H1 (cell line): ENCODE measurements at regions not wholly inside any gene's neighbourhood (a gene's known extent, or its start where the extent isn't known, plus 50 kb on each side); places are given as distances from the start of the nearest gene placed in this dataset.

ENCODE experiments used
- CTCF ChIA-PET: fragments of 300-600 bp; sonication (Branson Sonifier 250); formaldehyde crosslinking; loops from one replicate; lab custom pipeline; 2021; ENCODE audit not compliant: partially characterized antibody; lab: Charles Lee
- POLR2A ChIA-PET: fragments of 300-600 bp; sonication (Branson Sonifier 250); formaldehyde crosslinking; loops from one replicate; lab custom pipeline; 2021; ENCODE audit warnings: inconsistent platforms; ENCODE audit not compliant: partially characterized antibody; lab: Charles Lee
- DNase-seq, 2 experiments: peaks; one replicate each; pipeline versions ENCODE4 v3.0.0 to v3.0.0-alpha.2; 2010 to 2022; ENCODE audit warnings: low spot score in 2 of 2, low read depth in 1 of 2, mixed read lengths in 1 of 2
- FAIRE-seq: peaks from 2 replicates; lab custom pipeline; 2011; peaks lifted over from hg19 to GRCh38; lab: Jason Lieb, UNC
- H2AFZ ChIP-seq: 2 replicates; pipeline ENCODE4 v1.8.1; 2012; ENCODE audit warnings: low read length, inconsistent platforms
- H2AK5ac ChIP-seq: 2 replicates; pipeline ENCODE4 v1.6.1; 2013; ENCODE audit warnings: low read depth, low read length
- H2BK120ac ChIP-seq: replicated peaks from 2 replicates; pipeline ENCODE3; 2013; ENCODE audit warnings: low read depth, low read length, inconsistent platforms
- H2BK12ac ChIP-seq: 2 replicates; pipeline ENCODE4 v1.6.1; 2013; ENCODE audit warnings: low read depth, low read length
- H2BK15ac ChIP-seq: 2 replicates; pipeline ENCODE4 v1.6.1; 2013; ENCODE audit warnings: low read length
- H2BK20ac ChIP-seq: 2 replicates; pipeline ENCODE4 v1.6.1; 2013; ENCODE audit warnings: low read length
- H2BK5ac ChIP-seq: 2 replicates; pipeline ENCODE4 v1.6.1; 2013; ENCODE audit warnings: low read depth, low read length
- H3K14ac ChIP-seq: 2 replicates; pipeline ENCODE4 v1.6.1; 2013; ENCODE audit warnings: inconsistent platforms; ENCODE audit not compliant: insufficient read length
- H3K18ac ChIP-seq: 2 replicates; pipeline ENCODE4 v1.6.1; 2013; ENCODE audit warnings: low read length; ENCODE audit errors: extremely low read depth
- H3K23ac ChIP-seq: 2 replicates; pipeline ENCODE4 v1.6.1; 2013; ENCODE audit warnings: inconsistent platforms; ENCODE audit not compliant: insufficient read length
- H3K23me2 ChIP-seq: 2 replicates; pipeline ENCODE4 v1.6.1; 2013; ENCODE audit warnings: low read depth, low read length
- H3K27ac ChIP-seq: 2 replicates; pipeline ENCODE4 v1.6.1; 2011; ENCODE audit warnings: low read depth, low read length, inconsistent platforms
- H3K27me3 ChIP-seq, 4 experiments: replicated peaks in 1 of 4; 1 replicate in 1 of 4; 2 replicates in 3 of 4; pipeline versions ENCODE4 v1.6.1 to v1.8.1; 2011 to 2013; ENCODE audit warnings: low read length in 3 of 4, mild to moderate bottlenecking in 3 of 4, inconsistent platforms in 2 of 4, mixed read lengths in 2 of 4, moderate library complexity in 1 of 4; ENCODE audit not compliant: control insufficient read depth in 3 of 4, insufficient read depth in 3 of 4; ENCODE audit errors: extremely low read depth in 1 of 4
- H3K36me3 ChIP-seq, 4 experiments: 2 replicates each; pipeline versions ENCODE4 v1.6.1 to v1.8.1; 2011 to 2013; ENCODE audit warnings: mild to moderate bottlenecking in 4 of 4, low read length in 3 of 4, moderate library complexity in 2 of 4, control low read depth in 1 of 4, inconsistent platforms in 1 of 4; ENCODE audit not compliant: insufficient read depth in 4 of 4, control insufficient read depth in 2 of 4
- H3K4ac ChIP-seq: replicated peaks from 2 replicates; pipeline ENCODE3; 2013; ENCODE audit warnings: low read length, low read depth, mixed read lengths, inconsistent platforms; ENCODE audit not compliant: insufficient read length
- H3K4me1 ChIP-seq, 4 experiments: replicated peaks in 1 of 4; 1 replicate in 1 of 4; 2 replicates in 3 of 4; pipeline versions ENCODE4 v1.6.1 to v1.8.1; 2011 to 2013; ENCODE audit warnings: low read length in 3 of 4, inconsistent platforms in 2 of 4, mixed read lengths in 1 of 4; ENCODE audit not compliant: insufficient read depth in 4 of 4, control insufficient read depth in 3 of 4
- H3K4me2 ChIP-seq, 2 experiments: 2 replicates each; pipeline versions ENCODE4 v1.6.1 to v1.8.1; 2011 to 2013; ENCODE audit warnings: low read depth in 2 of 2, low read length in 2 of 2, control low read depth in 1 of 2, inconsistent platforms in 1 of 2, mild to moderate bottlenecking in 1 of 2; ENCODE audit not compliant: insufficient read depth in 1 of 2
- H3K4me3 ChIP-seq, 4 experiments: fragments of 200-600, 300-600 bp in 1 of 4; sonication (generic), shearing (Covaris generic), sonication (Bioruptor Twin) in 1 of 4; 2 replicates each; pipeline versions ENCODE4 v1.5.1 to v1.8.1; 2011 to 2016; ENCODE audit warnings: low read length in 4 of 4, low read depth in 3 of 4, control low read depth in 2 of 4, inconsistent platforms in 2 of 4, mild to moderate bottlenecking in 2 of 4, mixed read lengths in 1 of 4, moderate library complexity in 1 of 4; ENCODE audit not compliant: insufficient read depth in 2 of 4; ENCODE audit errors: extremely low read depth in 1 of 4
- H3K56ac ChIP-seq: replicated peaks from 2 replicates; pipeline ENCODE3; 2013; ENCODE audit warnings: low read depth, mild to moderate bottlenecking, mixed read lengths, low read length, inconsistent platforms; ENCODE audit not compliant: insufficient read length
- H3K79me1 ChIP-seq: 2 replicates; pipeline ENCODE4 v1.6.1; 2013; ENCODE audit warnings: low read depth, low read length, control low read depth
- H3K79me2 ChIP-seq, 2 experiments: 2 replicates each; pipeline versions ENCODE4 v1.6.1 to v1.8.1; 2012 to 2013; ENCODE audit warnings: low read length in 2 of 2, mild to moderate bottlenecking in 2 of 2, inconsistent platforms in 1 of 2; ENCODE audit not compliant: insufficient read depth in 2 of 2, control insufficient read depth in 1 of 2
- H3K9ac ChIP-seq, 4 experiments: replicated peaks in 1 of 4; 1 replicate in 1 of 4; 2 replicates in 3 of 4; pipeline versions ENCODE4 v1.6.1 to v1.8.1; 2011 to 2013; ENCODE audit warnings: low read depth in 3 of 4, low read length in 3 of 4, control low read depth in 2 of 4, mild to moderate bottlenecking in 2 of 4, moderate library complexity in 2 of 4, inconsistent platforms in 1 of 4; ENCODE audit errors: extremely low read depth in 1 of 4
- H3K9me3 ChIP-seq, 2 experiments: 2 replicates each; pipeline versions ENCODE4 v1.6.1 to v1.8.1; 2012 to 2013; ENCODE audit warnings: mild to moderate bottlenecking in 2 of 2, moderate library complexity in 2 of 2, control low read depth in 1 of 2, inconsistent platforms in 1 of 2, low read depth in 1 of 2, low read length in 1 of 2, mixed read lengths in 1 of 2; ENCODE audit not compliant: insufficient read depth in 2 of 2
- H4K20me1 ChIP-seq, 2 experiments: replicated peaks in 1 of 2; 2 replicates each; pipeline versions ENCODE3 to v1.8.1; 2011 to 2013; ENCODE audit warnings: inconsistent platforms in 2 of 2, low read length in 2 of 2, mild to moderate bottlenecking in 1 of 2; ENCODE audit not compliant: insufficient read depth in 2 of 2, control insufficient read depth in 1 of 2
- H4K5ac ChIP-seq: 2 replicates; pipeline ENCODE4 v1.6.1; 2013; ENCODE audit warnings: low read length, low read depth, mixed read lengths, inconsistent platforms; ENCODE audit not compliant: insufficient read length
- H4K8ac ChIP-seq: 2 replicates; pipeline ENCODE4 v1.8.0; 2013; ENCODE audit warnings: mild to moderate bottlenecking, moderate library complexity, low read length, inconsistent platforms; ENCODE audit not compliant: insufficient read depth; ENCODE audit errors: extremely low read depth
- H4K91ac ChIP-seq: replicated peaks from 2 replicates; pipeline ENCODE3; 2013; ENCODE audit warnings: low read length, mixed read lengths, inconsistent platforms; ENCODE audit not compliant: insufficient read length
- BRCA1 ChIP-seq: IDR thresholded peaks from 2 replicates; pipeline ENCODE4 v1.6.1; 2012; ENCODE audit warnings: low read depth, low read length, improper control_type of control experiment
- SIX5 ChIP-seq: IDR thresholded peaks from 2 replicates; pipeline ENCODE4 v1.6.1; 2011; ENCODE audit warnings: mild to moderate bottlenecking, low read depth, low read length
- WGBS, 2 experiments: shearing (Covaris generic) in 1 of 2; methylation state at CpG; one replicate each; pipeline versions ENCODE4 v1.1.6 to v1.1.7; 2013 to 2015; ENCODE audit warnings: low lambda C conversion rate in 2 of 2, mixed read lengths in 2 of 2, inconsistent platforms in 1 of 2, low coverage in 1 of 2, missing lambda C conversion rate in 1 of 2; ENCODE audit not compliant: insufficient replicate concordance in 2 of 2, insufficient coverage in 1 of 2, insufficient read length in 1 of 2; ENCODE audit errors: extremely low coverage in 1 of 2, missing lambda C conversion rate in 1 of 2; 5-methylcytosine and 5-hydroxymethylcytosine counted together
- TF ChIP-seq, protein P1 (sequence below): IDR thresholded peaks from 2 replicates; pipeline ENCODE4 v1.6.1; 2012; ENCODE audit warnings: inconsistent platforms

DNA sequence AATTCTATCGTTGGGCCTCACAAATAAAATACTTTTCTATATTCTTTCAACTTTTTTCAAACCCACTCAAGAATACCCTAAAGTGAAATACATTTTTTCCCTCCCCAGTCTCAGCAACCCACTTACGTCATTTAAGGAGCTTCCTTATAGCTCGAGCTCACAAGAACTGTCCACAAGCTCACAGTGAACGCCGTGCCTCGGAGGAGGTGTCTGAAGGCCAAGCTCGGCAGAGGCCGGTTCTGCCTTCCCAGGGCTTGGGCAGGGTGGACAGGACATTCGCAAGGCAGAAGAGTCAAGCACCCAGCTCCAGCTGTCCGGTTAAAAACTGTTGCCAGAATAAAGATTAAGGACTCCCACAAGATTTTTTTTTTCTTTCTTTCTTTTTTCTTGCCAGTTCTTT lies 802.3 kb downstream of the QKI start:
- Histone ChIP-seq H3K4ac (no peak overlapping the region), H3K4me1 (no peaks in the 10 kb centered on the region; a peak in 1 of 7 replicates), H3K9me3 (peaks cover 2 to 7% of the 10 kb centered on the region in 2 experiments; a peak in 1 of 4 replicates), H2AFZ (no peak overlapping the region), H2BK20ac (no peak overlapping the region), H3K18ac (no peak overlapping the region), H4K8ac (no peak overlapping the region), H3K79me1 (no peaks in the 10 kb centered on the region), H3K27me3 (no peaks in the 10 kb centered on the region), H2AK5ac (no peak overlapping the region), H3K79me2 (no peaks in the 10 kb centered on the region), H3K27ac (no peak overlapping the region), H3K9ac (no peak overlapping the region), H3K4me2 (no peak overlapping the region), H3K23me2 (no peaks in the 10 kb centered on the region), H2BK12ac (no peak overlapping the region), H3K14ac (no peak overlapping the region), H4K5ac (no peak overlapping the region), H2BK120ac (no peak overlapping the region), H2BK15ac (no peak overlapping the region), H3K23ac (no peak overlapping the region), H3K36me3 (0 out of 8 replicates have a peak, but pooled peaks cover 0 to 2% (median 0%) of the 10 kb centered on the region in 4 experiments), H3K4me3 (no peak overlapping the region), H4K20me1 (no peaks in the 10 kb centered on the region), H4K91ac (no peak overlapping the region), H3K56ac (no peak overlapping the region), H2BK5ac (no peak overlapping the region)
- no peak for TF ChIP-seq SIX5
- TF ChIP-seq, protein P1, sequence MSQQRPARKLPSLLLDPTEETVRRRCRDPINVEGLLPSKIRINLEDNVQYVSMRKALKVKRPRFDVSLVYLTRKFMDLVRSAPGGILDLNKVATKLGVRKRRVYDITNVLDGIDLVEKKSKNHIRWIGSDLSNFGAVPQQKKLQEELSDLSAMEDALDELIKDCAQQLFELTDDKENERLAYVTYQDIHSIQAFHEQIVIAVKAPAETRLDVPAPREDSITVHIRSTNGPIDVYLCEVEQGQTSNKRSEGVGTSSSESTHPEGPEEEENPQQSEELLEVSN: no peak
- TF ChIP-seq BRCA1: no peak
- ChIA-PET CTCF (interaction anchor here (1.0 kb wide), 1 partner anchor 27 kb away, joined by 3 read pairs; no protein-coding TSS in a partner anchor), POLR2A (no interaction called here)
- WGBS, 2 experiments: 90% methylated on average over 10 of the region's 10 CpGs; no CpG with 5 or more reads in 1 of the 2 experiments
- DNase-seq (no peak), FAIRE-seq (no peak)
